WTC11 (cell line): ENCODE measurements at regions not wholly inside any gene's neighbourhood (a gene's known extent, or its start where the extent isn't known, plus 50 kb on each side); places are given as distances from the start of the nearest gene placed in this dataset.

Experiments
- CTCF ChIP-seq: fragments of 200-600 bp; IDR thresholded peaks from 2 replicates; pipeline ENCODE4 v1.8.0; 2022; ENCODE audit warnings: antibody characterized with exemption
- FOXP1 ChIP-seq: sonication (generic); formaldehyde crosslinking; IDR thresholded peaks from 2 replicates; pipeline ENCODE4 v1.8.0; 2022; ENCODE audit warnings: missing genetic modification reagents, mild to moderate bottlenecking, moderate library complexity, borderline replicate concordance
- HMGXB4 ChIP-seq: sonication (generic); formaldehyde crosslinking; IDR thresholded peaks from 2 replicates; pipeline ENCODE4 v1.8.1; 2023; ENCODE audit warnings: mild to moderate bottlenecking, moderate library complexity, missing genetic modification reagents
- JUN ChIP-seq: sonication (generic); formaldehyde crosslinking; IDR thresholded peaks from 2 replicates; pipeline ENCODE4 v1.8.0; 2023; ENCODE audit warnings: mild to moderate bottlenecking, missing genetic modification reagents
- NFYB ChIP-seq: sonication (generic); formaldehyde crosslinking; conservative IDR thresholded peaks from 2 replicates; pipeline ENCODE4 v1.8.0; 2022; ENCODE audit warnings: low read depth, missing genetic modification reagents
- NR2C2 ChIP-seq: sonication (generic); formaldehyde crosslinking; IDR thresholded peaks from 2 replicates; pipeline ENCODE4 v1.8.0; 2022; ENCODE audit warnings: mild to moderate bottlenecking, missing genetic modification reagents
- PREB ChIP-seq: sonication (generic); formaldehyde crosslinking; IDR thresholded peaks from 2 replicates; pipeline ENCODE4 v1.8.1; 2022; ENCODE audit warnings: mild to moderate bottlenecking, missing genetic modification reagents, moderate library complexity, borderline replicate concordance
- RELA ChIP-seq: sonication (generic); formaldehyde crosslinking; IDR thresholded peaks from 2 replicates; pipeline ENCODE4 v1.8.1; 2022; ENCODE audit warnings: missing genetic modification reagents, mild to moderate bottlenecking, borderline replicate concordance
- USF1 ChIP-seq: sonication (generic); formaldehyde crosslinking; IDR thresholded peaks from 2 replicates; pipeline ENCODE4 v1.8.0; 2022; ENCODE audit warnings: mild to moderate bottlenecking, missing genetic modification reagents
- USF2 ChIP-seq: sonication (generic); formaldehyde crosslinking; IDR thresholded peaks from 2 replicates; pipeline ENCODE4 v1.8.1; 2023; ENCODE audit warnings: mild to moderate bottlenecking, missing genetic modification reagents, moderate library complexity
- ZNF121 ChIP-seq: sonication (generic); formaldehyde crosslinking; IDR thresholded peaks from 2 replicates; pipeline ENCODE4 v1.8.0; 2023; ENCODE audit warnings: missing genetic modification reagents

GRCh38 chr1:112297536-112297935 is 98.5 kb upstream of the CTTNBP2NL start:
- no peak for TF ChIP-seq CTCF
- TF ChIP-seq FOXP1 (CRISPR knock-in tag): no peak
- TF ChIP-seq USF1 (CRISPR knock-in tag): no peak
- TF ChIP-seq PREB (CRISPR knock-in tag): no peak
- no peak for TF ChIP-seq RELA (CRISPR knock-in tag)
- TF ChIP-seq NR2C2 (CRISPR knock-in tag): no peak
- no peak for TF ChIP-seq JUN
- TF ChIP-seq NFYB: no peak
- TF ChIP-seq HMGXB4 (CRISPR knock-in tag): no peak
- TF ChIP-seq USF2 (CRISPR knock-in tag): no peak
- TF ChIP-seq ZNF121 (CRISPR knock-in tag): no peak
